Suppressor macrophage (primary cell): ENCODE measurements at regions not wholly inside any gene's neighbourhood (a gene's known extent, or its start where the extent isn't known, plus 50 kb on each side); places are given as distances from the start of the nearest gene placed in this dataset.
"Not testable (repeated sequence)": the region's sequence is repeated elsewhere in the genome, so short reads cannot be mapped to it uniquely, and the experiment has no call there.

Experiments
- DNase-seq, 4 experiments: peaks; one replicate each; pipeline ENCODE4 v3.0.0-alpha.2; 2020 to 2022

DNA sequence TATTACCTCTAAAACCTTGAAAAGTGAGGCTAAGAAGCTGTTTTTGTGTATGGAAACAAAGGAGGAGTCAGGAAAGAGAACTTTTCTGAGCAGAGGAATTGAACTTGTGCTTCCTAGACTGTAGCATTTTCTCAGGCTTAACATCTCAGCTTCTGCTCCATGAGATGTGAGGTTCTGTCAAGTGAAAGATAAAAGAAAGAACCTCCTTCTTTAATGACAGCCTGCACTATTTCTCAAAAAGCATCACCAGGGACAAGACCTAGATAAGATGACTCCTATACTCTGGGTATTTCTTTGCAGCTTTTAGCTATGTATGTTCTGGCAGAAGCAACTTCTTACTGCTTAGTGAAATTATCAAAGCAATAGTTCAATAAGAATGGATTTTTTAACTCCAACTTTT lies 87.6 kb upstream of the KCNQ5 start:
- DNase-seq, result no peak

DNA sequence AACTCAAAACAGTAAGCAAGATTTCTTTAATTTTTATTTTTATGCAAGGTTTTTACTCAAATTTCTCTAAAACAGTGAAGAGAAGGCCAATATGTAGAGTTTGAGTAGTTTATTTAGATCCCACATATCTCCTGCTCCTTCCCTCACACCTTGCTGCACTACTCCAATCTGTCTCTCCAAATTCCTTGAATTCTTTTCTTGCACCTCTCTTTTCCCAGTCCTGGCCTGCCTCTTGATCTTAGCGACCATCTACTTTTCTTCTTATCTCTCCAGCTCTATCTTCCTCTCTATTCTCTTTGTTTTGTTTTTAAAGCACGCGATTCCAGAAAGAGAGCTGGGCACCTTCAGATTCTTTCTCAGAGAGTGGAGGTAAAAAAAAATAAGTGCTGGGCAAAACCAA lies 86.7 kb upstream of the KCNQ5 start:
- no peak for DNase-seq

DNA sequence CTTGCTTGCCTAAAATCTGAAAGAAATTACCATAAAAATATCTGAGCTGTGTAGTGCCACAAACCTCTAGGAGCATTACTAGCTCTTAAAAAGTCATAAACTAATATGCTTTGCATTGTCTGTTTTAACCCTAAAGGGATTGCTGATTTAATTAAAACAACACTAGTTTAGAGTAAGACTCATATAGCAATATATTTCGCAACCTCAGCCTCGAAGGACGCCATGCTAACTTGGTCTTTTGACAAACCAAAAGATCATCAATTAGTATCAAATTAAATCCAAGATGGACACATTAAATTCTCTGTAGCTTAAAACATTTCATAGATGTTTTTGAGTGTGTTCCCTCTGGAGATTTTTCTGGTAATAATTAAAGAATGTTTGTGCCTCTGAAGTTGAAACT lies 74.8 kb upstream of the KCNQ5 start:
- DNase-seq, result no peak

DNA sequence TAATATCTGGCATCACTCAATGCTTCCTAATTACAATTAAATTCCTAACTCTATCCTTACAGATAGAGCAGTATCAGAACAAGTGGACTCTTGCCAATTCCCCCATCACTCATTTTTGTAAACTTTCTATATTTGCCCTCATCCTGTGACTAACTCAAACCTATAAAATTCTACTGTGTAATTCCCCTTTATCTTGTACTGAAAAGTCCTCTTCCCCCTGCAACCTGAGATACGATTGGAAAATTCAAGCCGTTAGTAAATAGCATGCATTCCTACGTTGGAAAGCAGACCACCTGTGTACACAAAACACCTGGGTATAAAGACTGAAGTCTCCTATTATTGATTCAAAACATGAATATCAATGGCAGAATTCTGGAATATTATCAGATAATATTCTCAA lies 70.4 kb upstream of the KCNQ5 start:
- no peak for DNase-seq

DNA sequence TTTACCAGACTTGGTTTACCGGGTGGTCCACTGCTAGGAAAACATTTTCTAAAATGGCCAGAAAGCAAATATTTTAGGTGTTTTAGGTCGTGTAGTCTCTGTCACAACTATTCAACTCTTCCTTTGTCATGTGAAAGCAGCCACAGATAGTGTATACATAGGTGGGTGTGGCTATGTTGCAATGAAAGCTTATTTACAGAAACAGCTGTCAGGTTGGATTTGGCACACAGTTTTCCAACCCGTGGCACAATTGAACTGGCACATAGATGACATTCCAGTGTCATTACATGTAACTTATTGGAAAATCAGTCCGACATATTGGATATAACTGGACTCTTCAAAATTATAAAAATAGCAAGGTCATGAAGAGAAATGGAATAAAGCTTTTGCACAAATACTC lies 68.9 kb upstream of the KCNQ5 start:
- no peak for DNase-seq

DNA sequence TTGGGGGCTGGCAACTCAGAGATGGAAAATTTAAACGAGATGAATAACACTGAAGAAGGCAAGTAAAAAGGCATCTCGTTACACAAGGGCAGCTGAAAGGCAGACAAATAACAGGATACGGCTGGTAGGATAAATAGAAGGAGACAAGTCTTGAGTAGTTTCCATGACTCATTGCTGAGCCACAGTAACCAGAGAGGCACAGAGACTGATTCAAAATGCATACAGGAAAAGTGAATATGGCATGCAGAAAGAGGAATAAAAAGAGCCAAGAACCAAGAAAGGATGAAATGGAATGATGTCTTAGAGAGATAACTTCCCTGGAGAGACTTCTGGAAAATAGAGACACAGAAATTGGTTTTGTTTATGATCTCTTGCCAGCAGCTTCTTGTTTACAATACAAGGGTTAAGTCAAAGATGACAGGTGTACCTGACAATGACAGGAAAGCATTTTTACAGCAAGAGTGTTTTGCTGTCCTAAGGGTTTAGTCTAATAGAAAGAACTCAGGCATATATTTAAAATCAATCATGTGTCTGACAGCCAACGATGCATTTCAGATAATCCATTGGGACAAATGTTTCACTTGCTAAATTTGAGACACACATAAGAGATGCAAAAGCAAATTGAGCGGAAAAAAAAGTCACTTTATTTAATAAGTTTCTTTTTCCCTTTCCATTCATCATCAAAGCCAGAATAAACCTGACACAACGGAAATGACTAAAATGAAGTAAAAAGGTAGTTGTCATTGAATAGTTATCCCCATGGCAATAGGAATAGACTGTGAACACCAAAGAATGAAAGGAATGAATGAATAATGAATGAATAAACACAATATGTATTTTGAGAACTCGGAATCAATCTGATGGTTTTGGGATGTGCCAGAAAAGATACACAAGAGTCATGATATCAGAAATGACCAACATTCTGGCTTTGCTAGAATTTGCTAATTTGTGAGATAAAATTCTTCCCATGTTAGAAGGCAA lies 68.0 kb upstream of the KCNQ5 start:
- DNase-seq, result no peak

DNA sequence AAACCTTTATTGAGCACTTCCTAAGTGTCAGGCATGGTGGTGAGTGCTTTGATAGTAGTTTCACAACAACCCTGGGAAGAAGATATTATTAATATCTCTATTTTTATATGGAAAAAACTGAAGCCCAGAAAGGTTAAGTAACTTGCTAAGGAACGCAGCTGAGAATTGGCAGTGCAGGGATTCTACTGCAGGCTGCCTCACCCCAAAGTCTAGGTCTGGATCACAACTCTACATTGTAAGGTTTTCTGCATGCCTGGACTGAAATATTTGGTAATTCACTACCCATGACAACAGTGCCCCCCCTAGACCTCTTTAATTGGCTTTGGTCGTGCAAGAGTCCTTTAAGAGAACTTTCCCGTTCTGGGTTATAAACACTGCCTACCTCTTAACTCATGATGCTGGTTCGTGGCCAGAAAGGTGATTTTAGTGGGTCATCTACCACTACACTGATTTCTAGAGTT lies 67.1 kb upstream of the KCNQ5 start:
- DNase-seq, result no peak

DNA sequence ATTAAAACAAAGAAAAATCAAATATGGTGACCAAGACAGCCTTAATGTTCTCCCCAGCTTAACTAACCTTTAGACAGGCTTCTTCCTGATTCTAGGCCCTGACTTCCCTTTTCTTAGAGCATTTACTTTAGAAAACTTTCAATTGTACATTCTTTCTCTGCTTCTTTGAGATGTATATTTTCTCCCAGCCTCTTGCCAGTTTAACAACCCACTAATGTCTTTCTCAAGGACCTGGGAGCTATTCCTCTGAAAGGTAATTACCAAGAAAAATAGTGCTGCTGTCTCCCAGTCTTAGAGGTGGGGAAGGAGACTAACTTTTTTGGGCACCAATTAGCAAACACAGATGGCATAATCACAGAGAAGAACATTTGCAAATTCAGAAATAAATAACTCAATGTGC lies 62.8 kb upstream of the KCNQ5 start:
- peak in 2 of 4 experiments; percentile 7 to 11 for DNase-seq

DNA sequence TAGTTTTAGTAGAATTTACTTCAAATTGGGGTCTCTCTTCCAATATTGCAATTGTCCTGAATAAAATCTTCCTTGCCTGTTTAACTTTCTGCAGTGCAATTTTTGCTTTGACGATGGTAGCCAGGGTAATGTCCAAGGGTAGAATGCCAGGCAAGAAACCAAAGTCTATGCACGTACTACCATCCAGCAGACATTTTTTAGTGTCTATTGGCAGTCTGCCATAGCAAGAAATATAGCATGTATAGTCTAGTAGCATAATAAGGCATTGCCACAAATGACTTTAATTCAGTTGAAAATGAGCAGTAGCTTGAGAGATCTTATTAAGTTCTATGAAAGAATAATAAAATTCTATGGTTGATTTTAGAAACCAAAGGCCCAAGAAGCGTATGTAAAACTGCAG lies 62.3 kb upstream of the KCNQ5 start:
- DNase-seq, result no peak

DNA sequence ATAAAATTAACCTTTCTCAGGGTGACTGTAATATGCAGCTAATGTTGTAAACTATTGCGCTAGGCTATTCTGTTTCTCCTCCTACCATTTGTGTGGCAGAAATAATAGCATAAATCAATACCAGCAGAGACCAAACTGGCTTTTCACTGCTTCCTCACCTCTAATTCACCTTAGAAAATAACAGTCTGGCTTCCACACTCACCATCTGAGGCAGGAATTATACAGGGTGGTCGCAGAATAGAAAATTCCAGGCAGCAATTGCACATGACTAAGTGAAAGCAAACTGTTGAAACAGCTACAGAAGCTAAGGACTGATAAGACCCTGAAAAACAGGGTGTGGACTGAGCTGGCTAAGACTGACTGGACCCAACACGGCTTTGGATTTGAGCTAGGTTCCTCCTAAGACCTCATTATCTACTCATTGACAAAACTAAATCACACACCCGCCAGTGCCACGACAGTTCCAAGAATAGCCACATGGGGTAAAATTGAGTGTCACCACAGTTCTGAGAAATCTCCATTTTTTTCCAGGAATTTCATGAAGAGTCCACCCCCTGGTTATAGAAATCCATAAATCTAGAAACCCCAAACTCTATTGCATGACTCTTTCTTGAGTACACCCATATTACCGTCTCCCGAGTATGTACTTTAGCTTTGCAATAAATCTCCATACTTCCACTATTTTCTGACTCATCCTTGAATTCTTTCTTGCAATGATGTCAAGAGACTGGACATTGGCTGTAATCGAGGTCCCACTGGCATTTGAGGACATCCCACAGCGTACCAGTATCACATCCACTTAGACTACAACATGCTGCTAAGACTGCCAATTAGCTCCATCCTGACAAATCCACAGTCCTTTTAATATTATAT lies 60.9 kb upstream of the KCNQ5 start:
- no peak for DNase-seq

DNA sequence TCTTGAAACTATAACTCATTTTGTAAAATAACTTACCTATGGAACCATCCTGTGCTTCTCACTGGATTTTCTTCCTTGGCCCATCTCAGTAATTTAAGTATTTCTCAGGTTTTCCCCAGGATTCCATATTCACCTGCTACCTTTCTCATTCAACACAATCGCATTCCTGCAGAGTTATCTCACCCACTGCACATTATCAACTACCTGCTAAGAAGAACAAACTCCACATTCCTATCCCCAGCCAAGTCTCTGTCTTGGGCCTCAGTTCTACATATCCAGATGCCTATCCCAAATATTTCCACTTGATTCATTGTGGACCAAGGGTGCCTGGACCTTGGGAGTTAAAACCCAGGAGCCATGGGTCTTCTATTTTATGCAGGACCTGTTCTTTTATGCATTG lies 60.2 kb upstream of the KCNQ5 start:
- no peak for DNase-seq

DNA sequence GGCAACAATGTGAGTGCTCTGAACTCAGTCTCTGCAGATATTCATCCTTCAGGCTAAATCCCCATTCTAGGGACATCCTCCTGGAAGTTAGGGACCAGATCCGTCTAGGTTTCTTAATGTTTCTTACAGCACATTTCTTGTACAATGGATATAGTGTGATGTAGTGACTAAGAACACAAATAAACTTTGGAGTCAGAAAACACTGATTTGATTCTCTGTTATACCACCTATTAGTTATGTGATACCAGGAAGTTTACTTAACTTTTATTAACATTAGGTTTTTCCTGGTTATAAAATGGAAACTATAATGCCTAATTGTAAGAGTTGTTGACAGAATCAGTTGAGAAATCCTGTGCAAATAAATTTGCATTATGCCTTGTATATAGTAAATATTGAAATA lies 57.6 kb upstream of the KCNQ5 start:
- DNase-seq, result no peak

DNA sequence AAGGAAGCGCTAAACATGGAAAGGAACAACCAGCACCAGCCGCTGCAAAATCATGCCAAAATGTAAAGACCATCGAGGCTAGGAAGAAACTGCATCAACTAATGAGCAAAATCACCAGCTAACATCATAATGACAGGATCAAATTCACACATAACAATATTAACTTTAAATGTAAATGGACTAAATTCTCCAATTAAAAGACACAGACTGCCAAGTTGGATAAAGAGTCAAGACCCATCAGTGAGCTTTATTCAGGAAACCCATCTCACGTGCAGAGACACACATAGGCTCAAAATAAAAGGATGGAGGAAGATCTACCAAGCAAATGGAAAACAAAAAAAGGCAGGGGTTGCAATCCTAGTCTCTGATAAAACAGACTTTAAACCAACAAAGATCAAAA lies 49.9 kb upstream of the KCNQ5 start:
- DNase-seq, result not testable (repeated sequence)
